ENCODE measurements at regions not wholly inside any gene's neighbourhood (a gene's known extent, or its start where the extent isn't known, plus 50 kb on each side); places are given as distances from the start of the nearest gene placed in this dataset. TPM values are rescaled to one million over a fixed set of nuclear protein-coding genes. Genes with fewer than 3 reads are reported as not detected.

Small RNA genes lying in the stretch of these regions (small RNA-seq; reads per million reads assigned to genes)
- gene AL360157.1 (ENCODE audit: insufficient read depth) = not detected

Measured in H1 (cell line).